GOT3 (cell line): ENCODE measurements at regions not wholly inside any gene's neighbourhood (a gene's known extent, or its start where the extent isn't known, plus 50 kb on each side); places are given as distances from the start of the nearest gene placed in this dataset.

Source experiments
- DNase-seq: peaks from one replicate; lab custom pipeline; 2025; ENCODE audit warnings: mixed read lengths; lab: John Stamatoyannopoulos, UW

GRCh38 chr18:55780586-55781071, 192.6 kb upstream of the TCF4 start:
- DNase-seq = no peak

- DNase-seq = no peak
Measured at GRCh38 chr18:55779691-55780585, 191.9 kb upstream of the TCF4 start.

GRCh38 chr18:55778788-55779690, 191.0 kb upstream of the TCF4 start:
- no peak for DNase-seq

- no peak for DNase-seq
Measured at GRCh38 chr18:55777666-55778304, 189.8 kb upstream of the TCF4 start.

- no peak for DNase-seq
Measured at GRCh38 chr18:55775972-55776371, 188.0 kb upstream of the TCF4 start.

- no peak for DNase-seq
Measured at GRCh38 chr18:55774505-55774904, 186.5 kb upstream of the TCF4 start.

GRCh38 chr18:55768255-55768654, 180.3 kb upstream of the TCF4 start:
- DNase-seq = no peak

- DNase-seq = no peak
Measured at GRCh38 chr18:55764386-55764785, 176.4 kb upstream of the TCF4 start.

- no peak for DNase-seq
Measured at GRCh38 chr18:55763805-55764204, 175.8 kb upstream of the TCF4 start.

- no peak for DNase-seq
Measured at GRCh38 chr18:55763298-55763697, 175.3 kb upstream of the TCF4 start.

- DNase-seq = no peak
Measured at GRCh38 chr18:55762424-55762823, 174.4 kb upstream of the TCF4 start.

GRCh38 chr18:55753643-55754263, 165.8 kb upstream of the TCF4 start:
- DNase-seq = no peak

- no peak for DNase-seq
Measured at GRCh38 chr18:55751476-55751875, 163.5 kb upstream of the TCF4 start.

GRCh38 chr18:55748227-55748738, 160.3 kb upstream of the TCF4 start:
- DNase-seq = no peak

GRCh38 chr18:55744206-55744605, 156.2 kb upstream of the TCF4 start:
- no peak for DNase-seq

- no peak for DNase-seq
Measured at GRCh38 chr18:55743736-55744135, 155.7 kb upstream of the TCF4 start.

- DNase-seq = no peak
Measured at GRCh38 chr18:55743133-55743532, 155.1 kb upstream of the TCF4 start.

- DNase-seq = no peak
Measured at GRCh38 chr18:55739488-55739887, 151.5 kb upstream of the TCF4 start.

GRCh38 chr18:55738483-55739114, 150.6 kb upstream of the TCF4 start:
- no peak for DNase-seq

- DNase-seq = no peak
Measured at GRCh38 chr18:55737781-55738468, 149.9 kb upstream of the TCF4 start.
